GM03348 (cell line): ENCODE measurements at regions not wholly inside any gene's neighbourhood (a gene's known extent, or its start where the extent isn't known, plus 50 kb on each side); places are given as distances from the start of the nearest gene placed in this dataset.
A peak's percentile ranks its signal among the peaks of the same experiment; 100 is the strongest.

Experiments used
- DNase-seq: peaks from one replicate; pipeline ENCODE4 v3.0.0; 2012; ENCODE audit warnings: low spot score

GRCh38 chr10:4385231-4385870 lies 440.7 kb upstream of the AKR1E2 start:
- DNase-seq: no peak

- peak; percentile 26 for DNase-seq
Measured at GRCh38 chr10:4384245-4384644, 441.8 kb upstream of the AKR1E2 start.

- DNase-seq: peak; percentile 33
Measured at GRCh38 chr10:4383651-4384098, 442.3 kb upstream of the AKR1E2 start.

- DNase-seq: no peak
Measured at GRCh38 chr10:4382811-4383210, 443.2 kb upstream of the AKR1E2 start.

- no peak for DNase-seq
Measured at GRCh38 chr10:4373612-4374011, 452.4 kb upstream of the AKR1E2 start.

DNA sequence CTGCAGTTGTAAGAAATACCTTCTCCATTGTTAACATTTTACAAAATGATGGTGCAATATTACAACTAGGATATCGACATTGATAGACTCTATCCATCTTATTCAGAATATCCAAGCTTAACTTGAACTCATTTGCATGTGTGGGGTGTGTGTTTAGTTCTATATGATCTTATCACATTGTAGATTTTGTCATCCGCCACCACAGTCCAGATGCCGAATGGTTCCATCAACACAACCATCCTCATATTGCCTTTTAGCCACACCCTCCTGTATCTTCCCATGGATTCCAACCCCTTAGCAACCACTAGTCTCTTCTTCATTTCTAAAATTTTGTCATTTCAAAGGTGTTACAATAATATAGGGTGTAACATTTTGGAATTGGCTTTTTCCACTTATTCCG lies 452.9 kb upstream of the AKR1E2 start:
- no peak for DNase-seq

DNA sequence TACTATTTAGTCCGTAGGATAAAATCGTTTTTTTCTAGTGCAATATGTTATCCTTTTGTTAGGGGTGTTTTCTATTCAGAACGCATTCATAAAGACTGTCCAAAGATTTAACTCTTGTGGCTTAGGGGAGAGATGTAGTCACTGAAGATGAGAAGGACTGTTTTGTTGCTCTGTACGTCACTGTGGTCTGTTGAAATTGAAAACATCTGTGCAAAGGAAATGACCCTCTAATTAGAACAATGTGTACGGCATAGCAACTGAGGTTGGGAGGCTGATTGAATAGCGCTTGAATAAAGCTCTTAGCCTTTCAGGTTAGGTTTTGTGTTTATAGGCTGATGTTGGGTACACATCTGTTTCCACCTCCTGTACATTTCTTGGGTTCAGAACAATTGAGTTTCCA lies 453.4 kb upstream of the AKR1E2 start:
- DNase-seq: peak; percentile 80

- no peak for DNase-seq
Measured at GRCh38 chr10:4371691-4372295, 454.2 kb upstream of the AKR1E2 start.

DNA sequence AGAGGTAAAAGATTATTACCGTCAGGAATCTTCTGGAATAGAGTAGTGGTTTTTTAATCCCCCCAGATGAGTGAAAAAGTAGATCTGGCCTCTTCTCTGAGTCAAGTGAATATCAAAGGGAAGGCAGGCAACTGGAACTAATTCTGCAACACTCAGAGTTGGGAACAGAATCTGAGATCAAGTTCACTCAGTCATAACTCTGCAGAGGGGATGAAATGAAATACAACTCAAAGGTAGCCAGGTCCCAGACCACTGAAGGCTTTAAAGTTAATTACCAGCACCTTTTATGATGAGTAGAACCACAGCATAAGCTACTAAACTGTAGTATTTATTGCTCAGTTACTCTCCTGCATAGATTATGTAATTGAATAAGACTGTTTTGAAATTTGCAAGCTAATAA lies 455.6 kb upstream of the AKR1E2 start:
- no peak for DNase-seq

GRCh38 chr10:4361581-4361980 lies 464.4 kb upstream of the AKR1E2 start:
- DNase-seq: no peak

DNA sequence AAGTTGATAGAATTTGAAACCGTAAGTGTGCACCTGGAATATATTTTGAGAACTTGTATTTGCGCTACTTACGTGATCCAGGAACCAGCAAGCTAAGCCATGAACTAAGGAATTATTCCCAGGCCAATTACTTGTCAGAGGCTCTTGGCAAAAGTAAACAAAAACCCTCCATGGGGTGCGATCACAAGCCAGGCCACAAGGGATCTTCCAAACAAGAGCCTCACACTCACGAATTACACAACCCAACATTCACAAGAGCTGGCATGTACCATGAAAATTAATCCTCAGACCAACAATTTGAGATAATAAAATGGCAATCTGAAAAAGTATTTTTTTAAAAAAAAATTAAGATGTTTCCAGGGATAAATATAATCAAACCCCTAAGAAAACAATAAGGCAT lies 467.0 kb upstream of the AKR1E2 start:
- no peak for DNase-seq

DNA sequence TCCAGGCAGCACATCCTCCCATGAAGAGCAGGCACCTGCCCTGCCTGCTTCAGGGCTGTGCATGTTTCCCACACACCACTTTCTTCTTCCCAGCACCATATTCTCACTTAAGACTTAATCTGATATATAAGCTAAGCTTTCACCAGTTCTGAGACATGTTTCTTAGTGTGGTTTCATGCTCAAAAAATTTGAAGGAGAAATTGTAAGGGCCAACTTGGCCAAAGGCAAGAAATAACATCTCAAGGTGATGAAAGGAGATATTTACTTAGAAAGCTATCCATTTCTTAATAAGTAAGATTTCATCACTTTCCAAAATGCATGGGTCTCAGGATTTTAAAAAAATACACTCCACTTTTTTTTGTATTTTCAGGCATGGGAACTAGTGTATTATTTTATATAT lies 468.1 kb upstream of the AKR1E2 start:
- no peak for DNase-seq

- DNase-seq: no peak
Measured at GRCh38 chr10:4355350-4355749, 470.7 kb upstream of the AKR1E2 start.

DNA sequence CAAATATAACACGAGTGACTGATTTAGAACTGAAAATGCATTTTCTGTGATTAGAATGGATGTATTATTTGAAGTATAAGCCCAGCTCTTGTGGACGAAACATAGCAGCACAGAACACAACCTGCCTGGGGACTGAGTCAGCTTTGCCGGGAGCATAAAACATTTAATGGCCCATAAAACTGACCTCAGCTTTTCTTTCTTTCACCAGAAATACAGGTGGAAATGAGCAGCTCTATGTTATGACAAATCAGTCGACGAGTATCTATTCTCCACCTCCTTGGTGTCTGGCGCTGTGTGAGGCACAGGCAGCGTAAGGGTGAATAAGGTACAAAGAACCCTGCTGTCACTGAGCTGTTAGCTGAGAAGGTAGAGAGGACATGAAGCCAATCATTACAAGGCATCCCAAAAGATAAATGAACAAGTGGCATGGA lies 471.6 kb upstream of the AKR1E2 start:
- DNase-seq: no peak

DNA sequence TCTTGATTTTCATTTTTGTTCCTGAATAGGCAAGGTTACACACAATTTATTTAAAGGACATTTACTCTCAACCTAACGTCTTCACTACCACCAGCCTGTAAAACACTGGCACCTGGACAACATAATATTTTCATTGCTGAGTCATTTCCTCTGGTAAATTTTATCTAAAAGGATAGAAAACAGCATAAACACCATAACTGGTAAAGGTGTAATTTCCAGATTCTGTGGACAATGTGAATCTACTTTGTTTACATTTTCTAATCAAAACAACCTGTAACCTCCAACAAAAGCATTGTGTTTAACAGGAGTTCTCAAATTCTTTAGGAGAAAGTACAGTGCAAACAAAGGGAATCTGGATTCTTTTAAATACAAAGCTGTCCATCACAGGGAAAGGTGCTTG lies 472.0 kb upstream of the AKR1E2 start:
- peak; percentile 27 for DNase-seq

DNA sequence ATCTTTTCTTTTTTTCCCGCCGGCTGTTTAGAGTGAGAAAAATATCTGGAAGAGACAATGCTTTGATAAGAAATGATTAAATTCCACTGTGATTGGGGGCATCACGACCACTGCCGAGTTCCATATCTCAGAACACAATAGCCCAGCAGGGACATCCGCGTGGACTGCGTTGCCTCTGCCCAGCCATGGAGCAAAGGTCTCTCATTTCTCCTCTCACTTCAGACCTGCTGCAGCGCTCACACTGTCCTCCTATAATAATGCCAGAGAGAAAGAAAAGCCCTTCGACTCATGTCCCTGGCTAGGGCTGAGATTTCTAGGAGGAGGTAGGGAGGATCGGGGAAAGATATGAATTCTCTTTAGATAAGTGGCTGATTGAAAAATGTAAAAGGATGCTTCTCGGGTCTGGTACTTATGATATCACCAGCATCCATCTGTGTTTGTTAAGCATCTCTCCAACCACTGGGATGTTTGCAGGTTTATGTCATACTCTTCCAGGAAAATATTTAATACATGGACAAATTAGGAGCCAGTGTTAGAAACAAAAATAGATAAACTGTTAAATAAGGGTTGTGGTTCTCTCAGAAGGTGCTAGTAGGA lies 472.9 kb upstream of the AKR1E2 start:
- DNase-seq: peak; percentile 13

DNA sequence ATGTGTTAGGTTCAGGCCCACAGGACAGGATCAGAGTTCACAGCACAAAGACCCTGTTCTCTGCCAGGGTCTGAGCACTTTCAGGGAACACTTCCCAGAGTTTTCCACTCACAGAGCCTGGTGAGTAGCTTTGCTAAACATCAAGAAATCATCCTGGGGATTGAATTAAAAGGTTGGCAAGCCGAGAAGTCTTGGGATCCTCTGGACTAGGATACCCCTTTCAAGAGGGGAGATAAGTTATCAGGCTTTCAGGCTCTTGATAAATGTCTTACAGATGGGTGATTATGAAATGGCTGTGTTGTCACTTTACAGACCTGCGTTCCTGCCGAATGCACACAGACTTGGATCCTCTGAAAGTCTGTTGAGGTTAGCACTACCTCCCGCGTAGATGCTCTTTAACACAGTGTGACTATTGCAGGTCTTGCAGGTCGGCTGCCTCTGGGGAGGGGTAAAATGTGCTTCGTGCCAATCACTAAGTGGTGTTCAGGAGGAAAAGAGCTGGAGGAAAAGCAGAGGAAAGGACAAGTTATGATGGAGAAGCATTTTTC lies 473.5 kb upstream of the AKR1E2 start:
- DNase-seq: peak; percentile 11

DNA sequence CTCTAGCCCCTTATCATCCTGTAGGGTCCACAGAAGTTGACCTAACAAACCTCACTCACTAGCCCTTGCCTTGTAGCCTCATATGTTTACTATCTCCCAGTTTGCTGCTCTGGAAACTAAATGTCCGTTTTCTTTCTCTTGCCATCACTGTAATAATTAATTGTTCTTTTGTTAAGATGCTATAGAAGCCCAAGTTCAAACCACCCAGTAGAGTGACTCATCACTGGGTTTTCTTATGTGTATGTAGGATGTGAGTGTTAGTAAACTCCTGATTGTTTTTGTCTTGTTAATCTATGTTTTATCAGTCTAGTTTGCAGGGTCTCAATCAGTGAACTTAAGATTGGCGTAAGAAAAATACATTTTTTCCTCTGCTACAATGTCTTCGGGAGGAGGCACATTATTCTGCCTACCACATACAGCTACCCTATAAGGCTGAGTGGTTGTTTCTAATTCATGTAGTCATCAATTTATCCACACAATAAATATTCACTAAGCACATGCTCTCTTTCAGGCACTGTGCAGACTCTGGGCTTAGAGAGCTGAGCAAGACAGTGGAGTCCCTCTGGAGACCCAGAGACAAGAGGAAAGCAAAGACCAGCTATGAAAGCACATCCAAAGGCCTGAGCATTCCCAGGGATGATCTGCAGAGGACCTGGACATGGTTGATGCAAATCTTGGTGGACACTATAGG lies 474.1 kb upstream of the AKR1E2 start:
- no peak for DNase-seq

GRCh38 chr10:4347397-4347796 lies 478.6 kb upstream of the AKR1E2 start:
- DNase-seq: no peak

DNA sequence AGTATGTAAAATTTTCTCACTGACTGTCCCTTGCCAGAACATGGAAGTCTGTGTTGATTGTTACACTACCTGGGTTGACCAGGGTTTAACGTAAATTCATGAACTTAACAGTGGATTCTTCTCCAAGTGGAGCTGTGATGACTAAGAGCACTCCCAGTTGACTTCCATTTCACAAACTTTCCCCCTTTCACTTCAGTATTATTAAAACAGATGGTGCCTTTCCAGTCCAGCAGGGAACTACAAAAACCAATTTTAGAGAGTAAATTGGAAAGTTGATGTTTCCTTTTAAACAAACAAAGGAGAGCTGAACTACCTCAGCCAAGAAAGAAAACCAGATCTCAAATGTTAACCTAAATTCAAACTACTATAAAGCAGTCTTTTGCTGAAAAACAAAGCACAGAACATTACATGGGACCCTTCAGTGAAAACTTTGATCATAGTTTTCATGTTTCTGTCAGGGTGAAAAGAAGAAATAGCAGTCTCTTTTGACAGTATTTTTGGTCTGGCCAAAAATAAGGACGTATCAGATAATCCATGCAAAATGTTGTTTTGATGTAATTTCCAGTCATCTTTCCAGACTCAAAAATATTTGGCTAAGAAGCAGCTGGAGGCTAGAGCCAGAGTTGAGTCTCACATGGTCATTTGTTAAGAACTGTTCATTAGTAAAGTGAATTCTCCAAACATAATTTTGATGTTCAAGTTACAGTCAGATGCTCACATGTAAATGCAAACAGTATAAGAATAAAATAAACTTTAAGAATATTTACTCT lies 479.9 kb upstream of the AKR1E2 start:
- DNase-seq: no peak

DNA sequence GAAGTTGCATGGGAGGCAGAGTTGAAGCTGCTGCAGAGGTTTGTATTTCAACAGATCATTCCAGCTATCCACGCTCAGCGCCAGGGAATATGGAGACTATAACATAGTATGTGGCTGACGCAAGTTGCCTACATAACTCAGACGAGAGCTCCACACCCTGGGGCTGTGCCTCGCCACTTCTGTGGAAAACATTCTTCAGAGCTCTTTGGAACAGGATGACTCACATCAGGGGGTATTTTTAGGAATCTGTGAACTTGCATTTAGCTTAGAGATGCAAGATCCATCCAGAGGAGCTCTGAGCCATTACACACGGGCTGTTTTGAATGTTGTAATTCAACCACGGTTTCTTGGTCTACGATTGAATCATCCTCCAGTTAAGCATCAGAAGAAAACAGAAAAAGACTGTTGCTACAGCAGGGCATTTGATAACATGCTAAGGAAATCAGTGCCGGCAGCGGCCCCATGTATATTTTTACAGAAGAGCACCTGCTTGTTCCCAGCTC lies 481.5 kb upstream of the AKR1E2 start:
- DNase-seq: peak; percentile 88

GRCh38 chr10:4343873-4344272 lies 482.1 kb upstream of the AKR1E2 start:
- DNase-seq: no peak
